ENCODE measurements at regions not wholly inside any gene's neighbourhood (a gene's known extent, or its start where the extent isn't known, plus 50 kb on each side); places are given as distances from the start of the nearest gene placed in this dataset.
"Not testable (repeated sequence)": the region's sequence is repeated elsewhere in the genome, so short reads cannot be mapped to it uniquely, and the experiment has no call there.

DNA sequence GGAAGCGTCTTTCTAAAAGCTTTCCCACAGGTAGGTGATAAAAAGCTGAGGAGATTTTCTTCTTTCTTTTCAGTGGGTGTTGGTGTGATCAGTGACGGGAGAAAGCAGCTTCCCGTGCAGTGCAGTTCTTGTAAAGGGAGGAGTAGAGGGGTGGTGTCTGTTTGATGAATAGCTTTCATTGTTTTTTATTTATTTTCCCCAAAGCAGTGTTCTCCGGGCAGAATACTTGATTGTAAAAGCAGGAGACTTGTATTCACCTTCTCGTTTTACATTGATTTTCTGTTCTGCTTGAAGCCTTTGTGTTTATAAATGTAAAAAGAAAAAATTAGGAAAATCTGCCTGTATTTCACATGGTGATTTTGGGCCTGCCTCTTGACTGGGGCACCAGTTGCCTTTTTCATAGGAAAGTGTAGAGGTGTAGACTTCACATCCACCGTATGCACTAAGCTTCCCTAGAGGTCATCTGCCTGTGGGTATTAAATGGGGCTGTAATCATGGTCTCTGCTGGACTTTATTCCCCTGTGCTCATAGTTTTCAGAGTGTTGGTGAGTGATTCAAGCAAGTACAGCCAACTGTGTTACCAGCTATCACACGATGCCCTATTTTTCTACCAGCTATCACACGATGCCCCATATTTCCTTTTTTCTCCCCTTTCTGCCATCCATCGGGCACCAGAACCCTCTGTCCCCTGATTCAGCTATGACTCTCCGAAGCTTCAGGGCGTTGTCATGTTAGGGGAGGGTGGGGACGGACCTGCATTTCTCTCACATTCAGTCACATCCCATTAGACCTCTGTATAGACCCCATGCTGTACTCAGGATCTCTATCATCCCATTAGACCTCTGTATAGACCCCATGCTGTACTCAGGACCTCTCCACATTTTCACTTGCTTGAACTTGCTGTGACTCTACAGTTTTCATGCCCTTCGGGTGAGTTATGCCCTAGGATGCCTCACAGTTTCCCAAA is 526.5 kb downstream of the TRIML1 start:
- no peak for TF ChIP-seq Cebpa-rat (IDR thresholded peaks at IDR 0.05)
- Histone ChIP-seq H3K27me3 (no peaks in the 10 kb centered on the region), H3K9me3 (no peaks in the 10 kb centered on the region), H3K27ac (no peak overlapping the region), H3K9ac (no peak overlapping the region), H3K4me1 (no peaks in the 10 kb centered on the region), H3K4me3 (no peak overlapping the region), H3K4me2 (no peak overlapping the region), H3K36me3 (no peaks in the 10 kb centered on the region), H4K20me1 (no peaks in the 10 kb centered on the region)

DNA sequence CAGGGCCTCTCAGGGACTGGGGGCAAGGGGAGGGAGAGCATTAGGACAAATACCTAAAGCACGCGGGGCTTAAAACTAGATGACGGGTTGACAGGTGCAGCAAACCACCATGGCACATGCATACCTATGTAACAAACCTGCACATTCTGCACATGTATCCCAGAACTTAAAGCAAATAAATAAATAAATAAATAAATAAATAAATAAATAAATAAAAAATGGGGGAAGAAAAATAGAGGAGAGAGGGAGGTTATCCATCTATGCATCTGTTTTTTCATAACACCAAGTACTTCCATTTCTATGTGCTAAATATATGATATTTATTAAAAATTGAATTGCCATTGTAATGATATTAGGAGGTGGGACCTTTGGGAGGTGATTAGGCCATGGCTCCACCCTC is 539.5 kb downstream of the TRIML1 start:
- not testable (repeated sequence) for H3K27me3 ChIP-seq, H4K20me1 ChIP-seq, H3K27ac ChIP-seq, H3K9ac ChIP-seq, H3K36me3 ChIP-seq, H3K4me3 ChIP-seq, H3K9me3 ChIP-seq, H3K4me1 ChIP-seq, H3K4me2 ChIP-seq

DNA sequence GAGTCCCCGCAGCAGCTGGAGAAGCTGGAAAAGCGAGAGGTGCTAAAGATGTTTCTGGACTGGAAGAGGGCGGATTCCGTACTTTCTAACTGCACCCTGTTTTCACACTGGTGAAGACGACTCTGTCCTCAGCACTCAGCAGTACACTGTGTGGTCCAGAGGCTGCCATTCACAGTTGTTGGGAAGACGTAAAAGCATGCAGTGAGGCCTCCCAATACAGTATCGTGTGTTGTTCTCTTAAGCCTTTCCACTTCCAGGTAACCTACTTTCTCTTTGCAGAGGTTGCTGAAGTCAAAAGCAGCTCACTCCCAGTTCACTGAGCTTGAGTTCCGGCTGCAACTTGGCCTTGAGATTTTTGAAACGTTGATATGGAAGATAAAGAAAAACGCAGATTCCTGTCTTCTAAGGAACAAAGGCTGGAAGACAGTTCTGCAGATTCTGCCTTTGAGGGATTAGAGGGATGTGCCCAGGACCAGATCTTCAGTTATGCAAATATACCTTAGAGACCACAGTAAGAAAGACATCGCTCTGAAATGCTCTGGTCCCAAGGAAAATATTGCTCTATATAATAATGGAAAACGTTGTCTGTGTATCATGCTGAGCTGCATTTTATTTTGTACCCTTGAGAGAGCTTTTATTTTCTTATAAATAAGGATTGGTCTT is 540.9 kb downstream of the TRIML1 start:
- H4K20me1 ChIP-seq, result no peaks in the 10 kb centered on the region
- no peak overlapping the region for H3K27ac ChIP-seq
- H3K4me1 ChIP-seq, result no peaks in the 10 kb centered on the region
- H3K36me3 ChIP-seq, result no peaks in the 10 kb centered on the region
- no peak overlapping the region for H3K9ac ChIP-seq
- TF ChIP-seq Cebpa-rat (IDR thresholded peaks at IDR 0.05), result no peak
- no peaks in the 10 kb centered on the region for H3K27me3 ChIP-seq
- H3K4me3 ChIP-seq, result no peak overlapping the region
- H3K4me2 ChIP-seq, result no peak overlapping the region
- H3K9me3 ChIP-seq, result no peaks in the 10 kb centered on the region

DNA sequence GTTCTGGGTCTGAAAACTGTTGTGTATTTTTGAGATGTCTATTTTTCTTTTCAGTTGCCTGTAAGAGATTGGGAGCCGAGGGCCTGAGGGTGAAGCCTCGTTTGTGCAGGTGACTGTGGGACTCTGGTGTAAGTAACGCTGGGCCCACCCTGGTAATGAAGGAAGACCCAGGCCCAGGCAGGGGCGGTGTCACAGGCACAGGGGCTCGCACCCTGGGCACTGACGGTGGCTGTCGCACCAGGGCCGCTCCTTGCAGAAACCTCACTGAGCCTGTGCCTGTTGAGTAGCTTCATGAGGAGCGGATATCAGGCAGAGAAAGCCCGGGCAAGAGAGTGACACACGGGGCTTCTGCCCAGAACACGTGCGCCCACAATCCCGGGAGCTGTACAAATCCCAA is 541.4 kb downstream of the TRIML1 start:
- no peaks in the 10 kb centered on the region for H3K4me1 ChIP-seq
- H3K9me3 ChIP-seq, result no peaks in the 10 kb centered on the region
- no peaks in the 10 kb centered on the region for H4K20me1 ChIP-seq
- no peak for TF ChIP-seq Cebpa-rat (IDR thresholded peaks at IDR 0.05)
- H3K27ac ChIP-seq, result no peak overlapping the region
- H3K27me3 ChIP-seq, result no peaks in the 10 kb centered on the region
- H3K9ac ChIP-seq, result no peak overlapping the region
- H3K4me3 ChIP-seq, result no peak overlapping the region
- H3K4me2 ChIP-seq, result no peak overlapping the region
- no peaks in the 10 kb centered on the region for H3K36me3 ChIP-seq

DNA sequence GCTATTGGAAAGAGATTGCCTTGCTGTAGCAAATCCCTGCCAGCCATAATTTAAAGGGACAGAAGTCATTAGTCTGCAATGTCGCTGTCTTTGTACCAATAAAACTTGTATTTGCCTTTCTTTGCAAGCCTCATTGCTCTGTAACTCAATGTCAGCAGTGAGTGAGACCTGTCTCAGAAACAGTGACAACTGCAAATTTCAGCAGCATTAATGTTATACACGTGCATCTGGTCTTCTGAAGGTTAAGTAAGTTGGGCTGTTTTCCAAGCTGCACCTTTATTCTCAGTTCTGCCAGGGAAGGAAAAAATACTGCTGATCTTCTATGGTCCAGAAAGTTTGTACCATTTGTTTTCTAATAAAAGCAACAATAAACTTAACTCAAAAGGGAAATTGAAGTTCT is 543.1 kb downstream of the TRIML1 start:
- no peak overlapping the region for H3K27ac ChIP-seq
- no peaks in the 10 kb centered on the region for H4K20me1 ChIP-seq
- H3K4me2 ChIP-seq, result no peak overlapping the region
- no peaks in the 10 kb centered on the region for H3K27me3 ChIP-seq
- H3K4me3 ChIP-seq, result no peak overlapping the region
- no peaks in the 10 kb centered on the region for H3K4me1 ChIP-seq
- H3K36me3 ChIP-seq, result no peaks in the 10 kb centered on the region
- no peak for TF ChIP-seq Cebpa-rat (IDR thresholded peaks at IDR 0.05)
- H3K9me3 ChIP-seq, result no peaks in the 10 kb centered on the region
- H3K9ac ChIP-seq, result no peak overlapping the region

DNA sequence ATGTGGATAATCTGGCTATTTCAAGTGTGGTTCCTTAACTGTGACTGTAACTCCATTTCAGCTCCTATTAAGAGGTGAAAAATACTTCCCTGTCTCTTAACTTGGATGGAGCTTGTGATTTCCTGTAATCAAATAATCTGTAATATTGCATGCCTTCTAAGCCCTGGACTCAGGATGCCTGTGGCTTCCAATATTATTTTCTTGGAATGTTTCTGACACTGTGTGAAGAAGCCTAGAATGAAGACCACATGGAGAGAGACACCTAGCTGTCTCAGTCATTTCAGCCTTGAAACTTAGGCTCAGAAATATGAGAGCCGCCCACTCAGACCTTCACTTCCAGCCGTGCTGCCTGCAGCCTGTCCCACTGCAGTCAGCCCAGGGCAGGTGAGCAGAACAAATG is 544.3 kb downstream of the TRIML1 start:
- H3K9me3 ChIP-seq, result no peaks in the 10 kb centered on the region
- TF ChIP-seq Cebpa-rat (IDR thresholded peaks at IDR 0.05), result no peak
- no peak overlapping the region for H3K4me2 ChIP-seq
- no peak overlapping the region for H3K27ac ChIP-seq
- no peaks in the 10 kb centered on the region for H3K27me3 ChIP-seq
- H3K4me3 ChIP-seq, result no peak overlapping the region
- no peaks in the 10 kb centered on the region for H3K4me1 ChIP-seq
- H4K20me1 ChIP-seq, result no peaks in the 10 kb centered on the region
- no peaks in the 10 kb centered on the region for H3K36me3 ChIP-seq
- H3K9ac ChIP-seq, result no peak overlapping the region

DNA sequence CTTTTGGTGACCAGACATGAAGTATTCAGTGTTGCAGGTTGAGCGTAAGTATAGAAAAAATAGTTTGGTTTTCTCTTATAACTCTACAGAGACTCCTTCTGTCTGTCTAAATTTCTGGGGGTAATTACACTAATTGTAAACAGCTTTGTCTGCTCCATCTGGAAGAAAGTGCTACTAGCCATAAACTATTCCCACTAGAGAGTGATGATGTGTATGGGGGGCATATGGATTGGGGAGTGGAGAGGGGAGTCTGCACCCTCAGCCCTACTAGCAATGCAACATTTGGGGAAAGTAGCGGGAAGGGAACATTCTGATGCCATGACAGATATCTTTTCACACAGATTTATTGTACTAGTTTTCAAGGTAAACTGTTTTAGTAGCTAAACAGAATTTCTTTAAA is 549.7 kb downstream of the TRIML1 start:
- no peaks in the 10 kb centered on the region for H3K36me3 ChIP-seq

DNA sequence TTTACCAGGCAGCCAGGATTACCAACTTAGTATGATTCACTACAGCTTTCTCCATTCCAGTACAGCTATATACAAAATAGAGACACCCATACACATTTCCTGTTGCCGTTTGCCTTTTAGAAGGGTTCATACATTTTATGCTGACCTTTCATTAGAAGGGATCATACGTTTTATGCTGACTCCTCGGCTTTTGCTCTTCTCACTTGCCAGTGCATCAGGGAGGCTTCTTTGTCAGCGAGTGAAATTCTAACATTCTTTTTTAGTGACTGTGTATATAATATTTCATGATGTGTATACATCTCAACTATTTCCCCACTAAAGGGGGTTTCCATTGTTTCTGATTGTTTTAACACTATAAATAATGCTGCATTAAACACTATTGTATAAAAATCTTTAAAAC is 552.6 kb downstream of the TRIML1 start:
- Histone ChIP-seq H3K4me1 (no peaks in the 10 kb centered on the region), H3K27me3 (no peaks in the 10 kb centered on the region), H3K9me3 (no peaks in the 10 kb centered on the region), H3K9ac (no peak overlapping the region), H3K4me2 (no peak overlapping the region), H3K36me3 (no peaks in the 10 kb centered on the region), H3K4me3 (no peak overlapping the region), H4K20me1 (no peaks in the 10 kb centered on the region), H3K27ac (no peak overlapping the region)
- TF ChIP-seq Cebpa-rat (IDR thresholded peaks at IDR 0.05), result no peak

More for the DNA sequence above, 549.7 kb downstream of the TRIML1 start:
- no peak overlapping the region for H3K9ac ChIP-seq
- no peaks in the 10 kb centered on the region for H4K20me1 ChIP-seq
- H3K4me2 ChIP-seq, result no peak overlapping the region
- no peak overlapping the region for H3K4me3 ChIP-seq
- H3K27me3 ChIP-seq, result no peaks in the 10 kb centered on the region
- no peak overlapping the region for H3K27ac ChIP-seq
- H3K9me3 ChIP-seq, result no peaks in the 10 kb centered on the region
- TF ChIP-seq Cebpa-rat (IDR thresholded peaks at IDR 0.05), result no peak
- H3K4me1 ChIP-seq, result no peaks in the 10 kb centered on the region

DNA sequence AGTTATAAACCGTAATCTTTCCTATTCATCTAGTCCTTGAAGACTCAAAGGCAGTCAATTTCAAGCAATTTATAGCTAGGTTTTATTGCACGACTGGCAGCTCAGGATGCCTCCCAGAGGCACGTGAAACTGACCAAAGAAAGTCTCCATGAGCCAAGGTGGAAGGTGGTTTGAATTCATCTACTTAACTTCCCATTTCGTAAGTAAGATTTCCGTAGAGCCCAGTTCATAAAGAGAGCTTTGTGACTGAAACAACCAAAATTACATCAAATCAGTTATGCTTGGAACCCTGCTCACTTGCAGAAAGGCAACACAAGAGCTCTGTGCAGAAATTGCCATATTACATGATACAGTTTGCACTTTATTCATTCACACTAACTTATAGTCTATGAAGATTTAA is 556.0 kb downstream of the TRIML1 start:
- no peak overlapping the region for H3K9ac ChIP-seq
- H3K4me3 ChIP-seq, result no peak overlapping the region
- no peaks in the 10 kb centered on the region for H3K4me1 ChIP-seq
- H3K4me2 ChIP-seq, result no peak overlapping the region
- no peaks in the 10 kb centered on the region for H3K27me3 ChIP-seq
- no peaks in the 10 kb centered on the region for H4K20me1 ChIP-seq
- no peak for TF ChIP-seq Cebpa-rat (IDR thresholded peaks at IDR 0.05)
- H3K36me3 ChIP-seq, result no peaks in the 10 kb centered on the region
- no peak overlapping the region for H3K27ac ChIP-seq
- H3K9me3 ChIP-seq, result no peaks in the 10 kb centered on the region

DNA sequence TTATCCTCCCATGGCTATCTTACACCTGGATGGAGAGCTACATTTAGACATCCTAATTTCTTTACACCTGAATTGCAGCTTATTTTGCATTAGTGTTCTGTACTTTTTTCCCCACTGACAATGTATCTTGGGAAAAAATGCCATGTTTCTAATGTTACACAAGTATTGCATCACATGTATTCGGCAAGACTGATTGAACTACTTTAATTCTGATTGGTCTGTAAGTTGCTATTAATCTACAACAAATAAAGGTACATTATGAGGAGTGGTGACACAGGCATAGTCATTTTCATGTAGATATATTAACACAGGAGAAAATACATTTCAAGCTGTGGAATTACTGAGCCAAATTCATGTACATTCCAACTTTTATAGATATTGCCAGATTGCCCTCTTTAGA is 558.0 kb downstream of the TRIML1 start:
- H4K20me1 ChIP-seq, result no peaks in the 10 kb centered on the region
- no peaks in the 10 kb centered on the region for H3K36me3 ChIP-seq
- H3K4me1 ChIP-seq, result no peaks in the 10 kb centered on the region
- H3K9me3 ChIP-seq, result no peaks in the 10 kb centered on the region
- H3K4me3 ChIP-seq, result no peak overlapping the region
- H3K27ac ChIP-seq, result no peak overlapping the region
- no peak overlapping the region for H3K9ac ChIP-seq
- no peak overlapping the region for H3K4me2 ChIP-seq
- no peak for TF ChIP-seq Cebpa-rat (IDR thresholded peaks at IDR 0.05)
- no peaks in the 10 kb centered on the region for H3K27me3 ChIP-seq
